ENCODE measurements at regions not wholly inside any gene's neighbourhood (a gene's known extent, or its start where the extent isn't known, plus 50 kb on each side); places are given as distances from the start of the nearest gene placed in this dataset.
"Not testable (repeated sequence)": the region's sequence is repeated elsewhere in the genome, so short reads cannot be mapped to it uniquely, and the experiment has no call there.

- DNase-seq = no peak
These were observed 50.4 kb upstream of the CACUL1 start for GRCh38 chr10:118805146-118805545.

- DNase-seq = no peak
These were observed 52.9 kb upstream of the CACUL1 start for GRCh38 chr10:118807512-118808305.

GRCh38 chr10:118808601-118809356 lies 54.0 kb upstream of the CACUL1 start:
- no peak for DNase-seq

GRCh38 chr10:118809357-118810220 lies 54.8 kb upstream of the CACUL1 start:
- DNase-seq = no peak

GRCh38 chr10:118810796-118811505 lies 56.2 kb upstream of the CACUL1 start:
- no peak for DNase-seq

GRCh38 chr10:118811675-118812392 lies 57.1 kb upstream of the CACUL1 start:
- DNase-seq = no peak

GRCh38 chr10:118812393-118812740 lies 57.6 kb upstream of the CACUL1 start:
- no peak for DNase-seq

- DNase-seq = not testable (repeated sequence)
These were observed 58.2 kb upstream of the CACUL1 start for GRCh38 chr10:118813001-118813400.

- DNase-seq = no peak
These were observed 61.9 kb upstream of the CACUL1 start for GRCh38 chr10:118816471-118817168.

GRCh38 chr10:118817328-118818068 lies 62.7 kb upstream of the CACUL1 start:
- no peak for DNase-seq

GRCh38 chr10:118818621-118819221 lies 64.0 kb upstream of the CACUL1 start:
- DNase-seq = no peak

- DNase-seq = no peak
These were observed 65.8 kb upstream of the CACUL1 start for GRCh38 chr10:118820326-118821116.

GRCh38 chr10:118823256-118823907 lies 68.6 kb upstream of the CACUL1 start:
- no peak for DNase-seq

GRCh38 chr10:118827053-118827452 lies 72.3 kb upstream of the CACUL1 start:
- DNase-seq = no peak

- no peak for DNase-seq
These were observed 72.8 kb upstream of the CACUL1 start for GRCh38 chr10:118827466-118828155.

GRCh38 chr10:118832241-118832651 lies 77.5 kb upstream of the CACUL1 start:
- no peak for DNase-seq

- DNase-seq = not testable (repeated sequence)
These were observed 79.6 kb upstream of the CACUL1 start for GRCh38 chr10:118834370-118834769.

All from fibroblast of skin of back (primary cell).